ENCODE measurements at regions not wholly inside any gene's neighbourhood (a gene's known extent, or its start where the extent isn't known, plus 50 kb on each side); places are given as distances from the start of the nearest gene placed in this dataset.

GRCh38 chr15:31262143-31262530 lies 64.5 kb upstream of the KLF13 start:
- no peak for TF ChIP-seq CTCF (IDR thresholded peaks at IDR 0.05; ENCODE audit: low read length)
- TF ChIP-seq EZH2 (IDR thresholded peaks at IDR 0.05; ENCODE audit: borderline replicate concordance, low read length), result no peak

Measured in OCI-LY1 (cell line).